NT2/D1 (cell line): ENCODE measurements at regions not wholly inside any gene's neighbourhood (a gene's known extent, or its start where the extent isn't known, plus 50 kb on each side); places are given as distances from the start of the nearest gene placed in this dataset.

ENCODE experiments used
- YY1 ChIP-seq: IDR thresholded peaks from 2 replicates; pipeline ENCODE4 v1.6.1; 2011; ENCODE audit not compliant: insufficient read length, insufficient read depth
- ZNF274 ChIP-seq: IDR thresholded peaks from 2 replicates; pipeline ENCODE4 v1.6.1; 2011; ENCODE audit warnings: mild to moderate bottlenecking, low read depth, low read length

DNA sequence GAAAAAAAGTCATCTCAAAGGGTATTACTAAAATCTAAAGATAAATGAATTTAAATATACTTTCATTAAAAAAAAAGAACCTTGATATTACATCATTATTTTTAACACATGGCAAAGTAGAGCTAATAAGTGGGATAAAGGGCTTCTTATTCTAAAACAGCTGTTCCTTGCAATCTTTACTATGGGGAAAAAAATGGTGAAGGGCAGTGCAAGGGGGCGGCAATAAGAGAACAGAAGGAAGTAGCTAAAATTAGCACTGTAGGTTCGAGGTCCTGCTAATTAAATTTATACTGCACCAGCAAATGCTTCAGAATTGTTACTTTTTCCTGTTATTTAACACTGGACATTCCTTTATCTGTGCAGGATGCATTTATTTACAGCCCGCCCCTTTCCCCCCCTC is 89.4 kb upstream of the HPF1 start:
- TF ChIP-seq ZNF274 (no peak), YY1 (no peak)
